Dermis microvascular lymphatic vessel endothelial cell (primary cell): ENCODE measurements at regions not wholly inside any gene's neighbourhood (a gene's known extent, or its start where the extent isn't known, plus 50 kb on each side); places are given as distances from the start of the nearest gene placed in this dataset.
"Not testable (repeated sequence)": the region's sequence is repeated elsewhere in the genome, so short reads cannot be mapped to it uniquely, and the experiment has no call there.

Source experiments
- DNase-seq, 2 donors: peaks; one replicate each; pipeline versions ENCODE4 v3.0.0 to v3.0.0-alpha.2; 2010; ENCODE audit warnings: low read depth in 2 of 2

DNA sequence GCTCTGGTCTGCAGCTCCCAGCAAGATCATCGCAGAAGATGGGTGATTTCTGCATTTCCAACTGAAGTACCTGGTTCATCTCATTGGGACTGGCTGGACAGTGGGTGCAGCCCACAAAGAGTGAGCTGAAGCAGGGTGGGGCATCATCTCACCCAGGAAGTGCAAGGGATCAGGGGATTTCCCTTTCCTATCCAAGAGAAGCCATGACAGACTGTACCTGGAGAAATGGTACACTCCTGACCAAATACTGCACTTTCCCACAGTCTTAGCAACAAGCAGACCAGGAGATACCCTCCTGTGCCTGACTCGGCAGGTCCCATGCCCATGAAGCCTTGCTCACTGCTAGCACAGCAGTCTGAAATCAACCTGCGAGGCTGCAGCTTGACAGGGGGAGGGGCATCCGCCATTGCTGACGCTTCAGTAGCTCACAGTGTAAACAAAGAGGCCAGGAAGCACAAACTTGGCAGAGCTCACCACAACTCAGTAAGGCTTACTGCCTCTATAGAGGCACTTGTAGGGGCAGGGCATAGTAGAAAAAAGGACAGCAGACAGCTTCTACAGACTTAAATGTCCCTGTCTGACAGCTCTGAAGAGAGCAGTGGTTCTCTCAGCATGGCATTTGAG, 60.5 kb downstream of the AREG start:
- peak; percentile 84 to 96 for DNase-seq

DNA sequence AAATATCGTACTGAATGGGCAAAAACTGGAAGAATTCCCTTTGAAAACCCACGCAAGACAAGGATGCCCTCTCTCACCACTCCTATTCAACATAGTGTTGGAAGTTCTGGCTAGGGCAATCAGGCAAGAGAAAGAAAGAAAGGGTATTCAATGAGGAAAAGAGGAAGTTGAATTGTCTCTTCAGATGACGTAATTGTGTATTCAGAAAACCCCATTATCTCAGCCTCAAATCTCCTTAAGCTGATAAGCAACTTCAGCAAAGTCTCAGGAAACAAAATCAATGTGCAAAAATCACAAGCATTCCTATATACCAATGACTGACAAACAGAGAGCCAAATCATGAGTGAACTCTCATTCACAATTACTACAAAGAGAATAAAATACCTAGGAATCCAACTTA, 64.4 kb downstream of the AREG start:
- DNase-seq, result not testable (repeated sequence)

DNA sequence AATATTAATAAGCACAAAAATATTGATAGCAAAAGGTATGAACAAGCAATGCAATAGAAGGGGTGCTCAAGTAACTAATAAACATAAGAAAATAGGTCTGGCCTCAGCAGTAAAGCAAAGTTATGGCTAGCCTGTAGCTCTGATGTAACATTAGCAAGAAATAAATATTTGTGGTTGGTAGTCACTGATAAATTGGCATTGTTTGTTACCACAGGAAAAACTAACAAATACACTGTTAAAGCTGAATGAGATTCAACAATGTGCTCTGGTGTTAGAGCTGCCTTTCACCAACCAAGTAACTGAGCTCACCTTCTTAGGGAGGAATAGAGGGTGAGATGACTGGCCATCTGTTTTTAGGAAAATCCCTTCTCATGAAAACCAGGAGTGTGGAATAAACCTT, 71.4 kb downstream of the AREG start:
- DNase-seq, result no peak

DNA sequence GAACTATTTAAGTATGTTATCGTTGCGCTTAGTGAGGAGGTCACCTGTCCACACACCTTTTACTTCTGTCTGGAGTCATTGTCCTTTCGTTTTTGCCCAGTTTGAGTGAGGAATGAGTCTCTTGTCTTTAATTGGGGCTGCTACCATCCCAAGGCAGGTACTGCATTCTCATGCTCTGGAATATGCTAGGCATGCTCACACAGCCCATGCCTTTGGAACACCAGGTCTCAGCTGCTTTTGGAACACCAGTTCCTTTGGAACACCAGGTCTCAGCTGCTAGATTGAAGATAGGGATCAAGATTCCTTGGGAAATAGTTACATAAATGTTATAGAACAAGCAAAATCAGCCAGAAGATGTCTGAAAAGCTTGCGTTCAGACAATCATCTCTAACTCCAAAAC, 73.1 kb downstream of the AREG start:
- DNase-seq, result no peak

DNA sequence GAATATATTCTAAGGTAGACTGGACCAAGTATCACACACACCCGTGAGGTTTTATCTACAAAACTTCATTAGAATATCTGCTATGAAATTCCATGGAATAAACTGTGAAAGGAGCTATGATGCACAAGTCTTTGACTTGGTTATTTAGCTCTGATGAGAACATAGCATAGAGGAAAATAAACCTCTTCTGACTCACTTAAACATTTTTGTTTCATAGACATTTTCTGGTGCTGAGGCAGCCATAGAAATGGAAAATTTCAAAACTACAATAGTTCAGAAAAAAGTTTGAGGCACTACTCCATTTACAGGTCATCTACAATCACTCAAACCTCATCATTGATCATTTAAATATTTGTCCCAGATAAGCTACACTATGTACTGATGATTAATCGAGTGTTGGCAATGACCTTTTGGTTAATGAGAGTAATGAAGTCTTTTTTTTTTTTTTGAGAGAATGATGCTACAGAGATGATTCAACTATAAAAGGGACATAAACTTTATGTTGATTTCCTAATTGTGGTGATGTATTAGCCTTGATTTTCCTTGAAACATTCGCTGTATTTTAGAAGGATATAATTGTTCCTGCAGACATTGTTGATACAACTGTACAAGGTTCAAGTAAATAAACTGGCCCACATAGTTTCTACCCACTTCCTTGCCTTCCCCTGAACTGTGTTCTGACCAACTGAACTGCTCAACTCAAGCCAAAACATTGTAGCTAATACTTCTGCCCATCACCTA, 77.5 kb downstream of the AREG start:
- DNase-seq, result no peak

DNA sequence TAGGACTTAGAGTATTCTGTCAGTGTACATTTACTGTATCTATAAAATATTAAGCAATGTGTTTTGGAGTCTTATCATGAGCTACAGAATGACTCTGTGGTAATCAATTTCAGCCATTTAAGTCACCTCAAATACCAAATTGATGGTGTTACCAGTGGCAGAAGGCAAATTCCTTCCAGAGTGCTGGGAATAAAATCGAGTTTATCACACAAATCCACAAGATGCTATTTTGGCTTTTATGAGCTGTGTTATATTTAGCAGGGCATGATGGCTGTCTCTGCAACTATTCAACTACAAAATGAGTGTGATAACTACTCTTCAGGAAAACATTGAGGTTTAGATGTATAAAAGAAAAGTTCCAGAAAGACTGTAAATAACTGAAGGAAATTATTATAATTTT, 78.2 kb downstream of the AREG start:
- DNase-seq, result no peak

DNA sequence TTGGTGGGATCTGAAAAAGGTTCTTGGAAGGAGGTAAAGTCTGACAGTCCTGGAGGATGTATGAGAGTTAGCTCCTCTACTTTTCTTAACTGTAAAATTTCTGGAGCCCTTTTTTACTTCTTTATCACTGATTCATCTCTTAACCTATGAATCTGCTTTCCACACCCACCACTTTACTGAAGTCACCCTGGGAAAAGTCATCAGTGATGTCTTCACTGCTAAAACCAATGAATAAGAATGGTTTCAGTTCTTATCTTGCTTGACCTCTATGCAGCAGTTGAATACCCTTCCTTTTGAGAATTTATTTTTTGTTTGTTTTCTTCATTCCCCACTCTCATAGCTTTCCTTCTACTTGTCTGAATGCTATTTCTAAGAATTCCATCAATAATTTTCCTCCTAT, 80.0 kb downstream of the AREG start:
- DNase-seq, result no peak

DNA sequence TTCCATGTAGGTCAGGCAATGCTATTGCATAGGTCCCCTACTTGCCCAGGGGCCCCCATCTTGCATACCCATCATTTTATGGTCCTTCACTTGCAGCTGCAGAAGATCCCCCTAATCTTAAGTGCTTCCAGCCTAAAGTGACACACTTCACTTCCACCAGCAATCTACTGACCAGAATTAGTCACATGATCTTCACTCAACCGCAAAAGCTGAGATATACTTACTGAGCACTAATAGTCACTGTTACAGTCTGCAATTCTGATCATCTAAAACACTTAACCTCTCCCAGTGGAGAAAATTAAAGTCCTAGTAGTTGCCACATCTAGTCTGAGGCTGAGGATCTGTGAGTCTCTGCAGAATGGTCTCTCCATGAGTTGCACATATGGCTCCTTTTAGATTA, 82.1 kb downstream of the AREG start:
- no peak for DNase-seq

DNA sequence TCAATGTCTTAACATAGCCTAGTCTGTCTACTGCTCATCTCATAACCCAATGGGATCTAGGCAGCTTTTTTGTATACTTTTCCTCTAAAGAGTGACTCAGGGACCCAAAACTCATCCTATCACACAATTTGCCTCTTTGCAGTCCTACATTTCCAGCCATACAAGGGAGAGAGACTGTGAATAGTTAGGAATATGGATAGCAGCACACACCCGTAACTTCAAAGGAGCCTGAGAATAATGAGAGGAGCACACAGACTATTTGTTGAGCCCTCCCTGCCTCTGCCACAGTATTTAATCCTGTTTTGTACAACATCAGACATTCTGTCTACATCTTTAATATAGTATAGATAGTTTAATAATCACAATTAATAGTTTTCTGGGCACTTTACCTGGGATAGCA, 83.2 kb downstream of the AREG start:
- DNase-seq, result no peak

DNA sequence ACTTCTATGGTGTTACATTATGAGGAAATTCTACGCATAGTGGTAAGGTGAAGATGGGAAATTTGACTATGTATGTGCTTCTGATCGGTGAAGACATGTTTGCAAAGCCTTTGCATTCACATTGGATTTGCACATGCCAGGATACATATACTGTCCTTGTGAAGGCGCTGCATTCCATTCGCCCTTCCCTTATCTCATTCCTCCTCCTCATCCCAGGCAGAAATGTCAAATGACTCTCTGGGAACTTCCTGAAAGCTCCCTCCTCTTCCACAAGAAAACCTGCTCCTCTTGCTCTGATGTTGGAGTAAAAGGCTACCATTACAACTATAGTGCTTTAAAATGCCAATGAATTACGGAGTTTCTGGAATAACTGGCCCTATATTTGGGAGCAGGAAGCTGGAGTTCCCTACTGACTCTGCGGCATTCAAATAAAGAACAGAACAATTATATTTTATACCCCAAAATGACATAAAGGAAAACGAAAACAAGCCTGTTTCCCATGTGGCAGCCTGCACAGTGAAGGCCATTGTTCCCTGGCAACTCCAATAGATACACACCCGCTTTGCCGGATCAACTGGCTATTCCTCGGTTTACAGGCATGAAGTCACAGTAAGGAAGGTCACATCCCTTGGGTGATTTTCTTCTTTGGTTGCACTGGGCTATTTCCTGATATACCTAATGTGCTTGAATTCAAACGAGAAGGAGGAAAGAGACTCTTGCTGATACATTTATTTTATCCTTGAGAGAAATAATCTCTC, 84.5 kb downstream of the AREG start:
- DNase-seq, result peak in 1 of 2 donors; percentile 35

DNA sequence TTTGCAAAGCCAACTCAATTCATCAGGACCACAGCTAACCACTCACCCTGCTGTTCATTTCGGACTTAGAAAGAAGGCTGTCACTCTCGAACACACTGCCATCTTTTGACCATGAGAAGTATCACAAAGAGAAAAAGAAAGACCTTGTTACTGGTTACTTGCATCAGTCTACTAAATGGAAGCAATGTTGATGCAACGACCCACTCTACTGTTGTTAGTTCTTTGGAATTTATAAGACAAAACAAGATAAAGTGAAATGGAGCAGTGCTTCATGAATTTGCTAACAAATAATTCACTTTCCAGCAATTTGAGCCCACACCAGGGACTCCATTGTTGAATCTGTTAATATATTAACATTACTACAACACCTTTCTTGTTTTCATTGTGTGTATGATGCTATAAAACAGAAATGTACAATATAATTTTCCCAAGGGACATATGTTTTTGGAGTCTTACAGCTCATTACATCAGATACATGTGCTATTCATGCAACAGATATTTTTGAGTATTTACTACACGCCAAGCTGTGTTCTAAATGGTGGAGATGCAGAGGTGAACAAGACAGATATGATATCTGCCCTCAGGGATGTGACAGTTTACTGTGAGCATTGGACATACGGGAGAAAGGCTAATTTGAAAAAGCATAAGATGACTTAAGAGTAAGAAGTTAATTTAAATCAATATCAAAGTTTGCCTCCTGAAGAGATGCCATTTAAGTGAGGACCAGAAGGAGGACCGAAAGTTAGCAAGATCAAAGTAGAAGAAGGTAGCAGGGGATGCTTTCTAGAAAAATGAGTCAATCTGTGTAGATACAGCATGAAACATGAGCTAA, 87.2 kb downstream of the AREG start:
- DNase-seq, result peak; percentile 84 to 92

DNA sequence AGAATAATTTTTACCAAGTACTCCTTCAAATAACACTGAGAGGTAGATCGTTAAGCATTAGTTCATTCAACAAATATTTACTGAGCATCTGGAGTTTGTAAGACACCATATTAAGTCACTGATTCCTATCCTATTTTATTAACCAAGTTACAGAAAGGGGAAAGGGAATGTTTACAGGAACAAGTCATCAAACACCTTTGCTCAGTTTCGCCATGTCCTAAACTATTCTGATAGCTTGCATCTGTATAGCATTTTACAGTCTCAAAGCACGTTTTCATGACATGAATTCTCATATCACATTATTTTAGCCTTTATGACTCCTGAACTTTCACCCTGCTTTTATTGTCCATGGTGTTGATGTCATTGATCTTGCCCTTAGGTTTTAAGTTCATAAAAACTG, 89.2 kb downstream of the AREG start:
- no peak for DNase-seq

DNA sequence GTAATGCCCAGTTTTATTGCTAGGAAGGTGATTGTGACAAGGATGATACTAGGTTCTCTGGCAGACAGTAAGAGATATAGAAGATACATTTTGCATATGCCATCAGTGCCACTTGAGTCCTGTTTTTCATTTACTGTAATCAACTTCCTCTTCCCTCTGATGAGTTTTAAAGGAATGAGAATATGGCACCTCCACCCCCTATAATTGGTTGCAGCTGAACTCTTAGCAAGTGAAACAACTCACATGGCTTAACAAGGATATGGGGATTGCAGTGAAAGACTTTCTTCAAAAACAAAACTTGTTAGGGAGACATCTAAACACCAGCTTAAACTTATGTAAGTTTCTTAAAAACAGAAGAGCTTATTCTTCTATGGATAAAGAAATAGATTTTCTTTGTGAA, 90.0 kb downstream of the AREG start:
- DNase-seq, result no peak

DNA sequence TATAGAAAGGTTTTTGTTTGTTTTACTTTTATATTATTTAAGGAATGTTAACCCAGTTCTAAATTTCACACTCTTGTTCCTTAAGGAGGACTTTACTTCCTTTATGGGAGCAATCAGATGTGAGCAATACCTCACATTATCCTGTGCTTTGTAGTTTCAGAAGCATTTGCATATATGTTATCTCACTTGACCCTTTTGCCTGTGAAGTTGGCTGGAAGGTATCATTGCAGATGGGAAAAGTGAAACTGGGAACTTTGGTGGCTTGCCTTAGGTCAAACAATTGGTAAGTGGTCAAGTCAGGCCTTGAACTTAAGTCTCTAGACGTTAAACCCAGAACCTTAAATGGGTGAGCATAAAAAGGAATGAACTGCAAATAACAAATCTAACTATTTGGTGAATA, 90.6 kb downstream of the AREG start:
- no peak for DNase-seq

DNA sequence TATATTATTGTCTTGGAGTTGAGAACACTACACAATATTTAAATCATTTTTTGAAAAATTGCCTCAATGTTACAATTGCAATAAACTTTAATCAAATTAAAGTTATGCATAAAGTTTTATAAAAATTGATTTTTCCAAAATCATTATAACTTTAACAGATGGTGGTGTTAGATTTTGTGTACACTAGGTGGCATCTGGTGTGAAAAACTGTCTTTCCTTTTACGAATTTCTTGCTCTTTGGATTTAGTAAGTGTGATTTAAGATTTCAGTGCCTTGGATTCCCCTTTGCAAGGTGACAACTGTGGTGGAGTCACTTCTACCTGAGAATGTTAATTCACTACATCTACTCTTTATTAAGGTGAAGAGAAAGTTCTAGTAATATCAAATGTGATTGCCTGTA, 91.6 kb downstream of the AREG start:
- peak in 1 of 2 donors; percentile 48 for DNase-seq

DNA sequence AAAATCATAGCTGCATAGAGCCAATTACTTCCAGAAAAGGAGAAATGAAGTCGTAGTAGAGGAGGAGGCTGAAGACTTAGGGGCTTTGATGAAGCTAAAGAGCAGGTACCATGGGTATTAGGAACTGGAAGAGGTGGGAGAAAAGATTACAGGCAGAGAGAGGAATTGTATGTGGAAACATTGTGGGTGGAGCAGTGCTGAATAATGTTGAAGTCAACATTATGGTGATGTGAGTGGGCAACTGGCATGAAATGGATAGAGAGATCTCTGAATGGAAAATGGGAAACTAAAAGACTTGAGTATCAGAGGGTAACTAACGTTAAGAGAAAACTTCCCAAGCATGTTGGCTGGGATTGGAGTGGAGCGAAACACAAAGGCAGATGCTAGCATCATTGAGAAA, 92.5 kb downstream of the AREG start:
- DNase-seq, result no peak

DNA sequence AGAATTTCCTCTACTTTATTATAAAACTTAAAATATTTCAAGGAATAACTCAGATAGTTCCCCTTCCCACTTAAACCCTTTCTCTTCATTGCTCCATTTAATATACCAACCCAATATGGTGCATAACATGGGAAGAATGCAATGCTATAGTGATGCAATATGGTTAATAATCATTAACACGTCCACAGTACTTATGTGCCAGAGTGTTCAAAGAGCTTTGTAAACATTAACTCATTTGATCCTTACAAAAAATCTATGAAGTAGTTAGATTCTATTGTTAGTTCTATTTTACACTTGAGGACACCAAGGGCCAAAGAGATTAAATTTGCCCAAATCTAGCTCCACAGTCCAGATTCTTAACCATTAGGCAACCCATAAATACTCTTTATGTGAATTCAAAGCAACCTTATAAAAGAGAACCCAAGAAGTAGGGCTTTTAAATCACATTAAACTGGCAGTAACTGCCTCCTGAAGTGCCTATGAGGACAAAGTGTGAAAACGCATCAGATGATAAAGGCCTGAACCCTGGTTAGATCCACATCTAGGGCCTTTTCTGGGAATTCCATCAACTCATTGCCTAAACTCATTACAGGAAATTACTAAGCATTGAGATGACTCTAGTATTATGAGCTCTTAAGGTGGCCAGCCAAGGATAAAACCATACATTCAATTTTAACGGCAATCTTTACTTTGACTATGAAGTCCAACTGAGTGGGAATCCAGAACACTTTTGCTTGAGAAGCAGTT, 94.3 kb downstream of the AREG start:
- DNase-seq, result peak in 1 of 2 donors; percentile 53

DNA sequence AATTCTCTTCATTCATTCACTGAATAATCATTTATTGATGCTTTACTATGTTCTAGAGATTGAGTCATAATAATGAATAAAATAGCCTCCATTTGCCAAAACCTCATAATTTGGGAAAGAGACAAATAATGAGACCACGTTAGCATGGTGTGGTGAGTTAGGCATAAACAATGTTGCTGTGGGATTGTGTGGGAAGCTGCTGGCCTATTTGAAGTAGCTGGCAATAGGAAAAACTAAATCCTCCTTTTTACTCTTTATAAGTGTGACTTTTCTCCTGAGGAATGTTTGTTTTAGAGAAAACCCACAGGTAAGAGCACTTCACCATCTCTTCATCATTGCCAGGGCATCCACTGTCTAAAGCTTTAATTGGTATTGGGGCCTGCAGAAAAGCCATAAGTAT, 95.3 kb downstream of the AREG start:
- no peak for DNase-seq

DNA sequence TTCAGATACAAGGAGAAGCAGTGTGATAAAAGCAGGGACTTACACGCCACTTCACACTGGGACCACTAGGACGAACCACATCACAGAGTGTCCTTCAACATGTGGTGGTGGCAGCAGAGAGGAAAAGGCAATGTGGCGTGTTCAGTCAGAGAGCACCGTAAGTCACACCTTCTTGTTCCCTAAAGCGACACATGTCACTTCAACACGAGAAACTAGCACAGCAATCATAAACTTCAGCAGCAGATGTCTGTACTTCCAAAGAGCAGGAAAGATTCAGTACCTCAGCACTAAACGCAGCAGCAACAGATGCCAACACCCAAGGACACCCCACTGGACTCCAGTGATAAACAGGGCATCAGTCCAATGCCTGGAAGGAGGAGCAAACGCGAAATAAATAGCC, 96.7 kb downstream of the AREG start:
- DNase-seq, result no peak

DNA sequence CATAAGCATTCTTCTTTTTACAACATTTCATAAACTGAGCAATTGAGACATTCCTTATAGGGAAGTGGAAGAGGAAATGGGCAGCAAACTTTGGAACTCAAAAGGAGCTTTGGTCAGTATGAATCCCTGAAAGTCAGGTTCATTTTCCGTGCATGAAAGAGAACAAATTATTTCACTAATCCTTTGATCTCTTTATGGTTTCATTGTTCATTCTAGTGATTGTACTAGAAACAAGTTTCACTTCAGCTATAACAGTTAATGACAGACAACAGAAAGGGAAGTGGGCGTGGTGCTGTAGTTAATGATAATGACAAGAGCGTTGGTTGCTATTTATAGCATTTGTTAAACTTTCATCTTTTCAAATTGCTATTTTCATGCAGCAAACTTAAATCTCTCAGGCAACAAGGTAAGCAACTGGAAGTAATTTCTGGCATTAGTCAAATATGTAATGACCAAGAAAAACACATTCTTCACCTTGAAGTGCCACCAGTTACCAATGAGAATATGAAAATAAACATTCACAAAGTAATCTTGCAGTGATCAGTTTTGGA, 98.4 kb downstream of the AREG start:
- peak in 1 of 2 donors; percentile 32 for DNase-seq

DNA sequence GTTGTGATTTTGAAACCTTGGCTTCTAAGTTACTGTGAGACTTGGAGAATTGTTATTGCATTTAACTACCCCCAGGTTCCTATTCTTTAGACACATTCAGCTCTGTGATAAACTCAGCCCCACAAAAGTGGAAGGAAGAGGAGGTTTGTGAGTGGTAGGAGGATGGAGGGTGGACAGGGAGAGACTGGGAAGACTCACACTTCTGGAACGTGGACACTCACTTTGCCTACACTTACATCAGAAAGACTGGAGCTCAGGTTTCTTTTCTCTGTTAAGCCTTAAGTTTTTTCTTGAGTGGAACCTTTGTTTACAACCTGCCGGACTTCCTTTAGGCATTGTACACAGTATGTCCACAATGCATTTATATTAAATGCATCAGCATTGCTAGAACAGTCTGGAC, 99.0 kb downstream of the AREG start:
- DNase-seq, result peak in 1 of 2 donors; percentile 26
